NCI-H2227 (cell line): ENCODE measurements at regions not wholly inside any gene's neighbourhood (a gene's known extent, or its start where the extent isn't known, plus 50 kb on each side); places are given as distances from the start of the nearest gene placed in this dataset.
A peak's percentile ranks its signal among the peaks of the same experiment; 100 is the strongest.

Source experiments
- DNase-seq: peaks from one replicate; lab custom pipeline; 2025; ENCODE audit not compliant: unreplicated experiment; lab: John Stamatoyannopoulos, UW

DNA sequence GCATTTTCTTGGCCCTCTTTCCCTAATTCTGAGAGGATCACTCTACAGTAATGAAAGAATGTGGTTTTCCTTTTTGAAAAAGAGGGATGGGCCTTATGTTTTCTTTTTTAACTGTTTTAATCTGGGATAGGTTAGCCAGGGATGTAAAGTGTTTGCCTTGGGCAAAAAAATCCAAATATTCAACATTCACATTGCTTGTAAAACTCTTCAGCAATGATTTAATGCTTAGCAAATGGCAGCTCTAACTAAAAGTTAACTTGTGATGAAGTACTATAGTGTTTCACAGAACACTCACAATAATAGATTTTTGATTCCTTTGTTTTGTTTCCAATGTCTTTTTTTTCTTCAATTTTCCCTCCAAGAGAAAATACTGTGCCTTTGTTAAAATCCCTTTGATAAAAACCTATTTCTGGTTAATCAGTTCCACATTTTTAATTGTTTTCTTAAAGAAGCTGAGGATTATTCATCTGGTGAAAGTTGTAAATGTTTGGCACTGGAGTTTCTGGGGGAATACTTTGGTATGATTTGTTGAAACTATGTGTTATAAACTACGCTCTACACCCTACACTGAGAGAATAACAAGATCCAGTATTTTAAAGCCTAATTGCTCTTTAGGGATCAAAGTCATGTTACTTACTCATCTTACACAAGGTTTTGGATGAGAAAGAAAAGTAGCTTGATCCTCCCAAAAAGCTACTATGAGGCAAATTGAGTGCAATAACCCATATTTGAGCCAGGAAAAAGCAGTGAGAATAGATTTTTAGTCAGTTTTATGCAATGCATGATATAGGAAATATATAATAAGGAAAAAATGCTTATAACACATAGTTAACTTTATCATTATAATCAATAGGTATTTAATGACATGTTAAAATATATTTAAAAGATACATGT is 335.8 kb downstream of the EPHA7 start:
- no peak for DNase-seq

- no peak for DNase-seq
Measured at GRCh38 chr6:93081901-93082300, 337.5 kb downstream of the EPHA7 start.

DNA sequence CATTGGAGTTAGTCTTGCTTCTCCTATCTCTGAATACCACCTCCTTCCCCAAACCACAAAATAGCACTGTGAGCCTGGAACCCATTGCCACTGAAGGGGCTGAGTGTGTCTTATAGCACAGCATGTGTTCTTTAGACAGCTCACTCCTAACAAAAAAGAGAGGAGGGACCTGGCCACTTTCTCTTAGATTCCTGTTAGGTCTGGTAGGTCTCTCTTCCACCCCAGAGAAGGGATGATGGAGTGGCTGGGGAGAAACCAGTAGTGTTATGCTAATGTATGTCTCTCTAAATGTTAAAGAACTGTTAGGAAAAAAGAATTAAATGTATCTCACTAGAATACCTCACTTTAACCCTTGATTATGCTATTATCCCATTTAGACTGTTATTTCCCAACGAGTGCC is 340.3 kb downstream of the EPHA7 start:
- DNase-seq = no peak

GRCh38 chr6:93073811-93074210 is 345.5 kb downstream of the EPHA7 start:
- no peak for DNase-seq

DNA sequence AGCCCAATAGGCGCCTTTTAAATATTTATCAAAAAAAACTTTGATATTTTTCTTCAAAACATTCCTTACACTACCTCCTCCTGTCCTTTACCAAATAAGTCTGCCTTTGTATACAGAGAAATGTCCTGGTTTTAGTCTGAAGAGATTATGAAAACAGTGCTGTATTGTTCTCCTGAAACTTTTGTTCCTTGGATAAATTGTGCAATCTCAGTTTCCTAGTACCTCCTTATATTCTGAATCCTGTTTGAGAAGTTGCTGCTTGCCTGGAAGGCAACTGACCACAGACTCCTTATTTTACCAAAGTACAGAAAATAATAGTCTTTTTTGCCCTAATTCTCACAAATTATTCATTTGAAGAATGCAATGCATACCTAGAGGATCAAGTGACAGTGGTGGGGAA is 349.5 kb downstream of the EPHA7 start:
- DNase-seq = no peak

GRCh38 chr6:93059911-93060310 is 359.4 kb downstream of the EPHA7 start:
- DNase-seq = no peak

DNA sequence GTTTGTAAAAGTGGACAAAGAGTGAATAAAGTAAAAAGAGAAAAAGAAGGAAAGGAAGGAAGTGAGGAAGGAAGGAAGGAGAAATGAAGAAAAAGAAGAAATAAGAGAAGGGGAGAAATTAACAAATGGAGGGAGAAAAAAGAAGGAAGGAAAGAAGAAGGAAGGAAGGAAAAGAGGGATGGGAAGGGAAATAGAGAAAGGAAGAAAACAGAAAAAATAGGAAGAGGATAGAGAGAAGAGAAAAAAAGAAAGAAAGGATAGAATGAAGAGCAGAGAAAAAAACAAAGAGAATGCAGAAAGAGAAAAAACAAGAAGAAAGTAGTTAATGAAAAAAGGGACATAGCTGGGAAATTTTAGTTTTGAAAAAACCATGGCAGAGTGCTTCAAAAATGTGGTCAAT is 361.8 kb downstream of the EPHA7 start:
- no peak for DNase-seq

GRCh38 chr6:93048381-93048780 is 371.0 kb downstream of the EPHA7 start:
- no peak for DNase-seq

- no peak for DNase-seq
Measured at GRCh38 chr6:93047033-93047432, 372.3 kb downstream of the EPHA7 start.

- no peak for DNase-seq
Measured at GRCh38 chr6:93045156-93045555, 374.2 kb downstream of the EPHA7 start.

DNA sequence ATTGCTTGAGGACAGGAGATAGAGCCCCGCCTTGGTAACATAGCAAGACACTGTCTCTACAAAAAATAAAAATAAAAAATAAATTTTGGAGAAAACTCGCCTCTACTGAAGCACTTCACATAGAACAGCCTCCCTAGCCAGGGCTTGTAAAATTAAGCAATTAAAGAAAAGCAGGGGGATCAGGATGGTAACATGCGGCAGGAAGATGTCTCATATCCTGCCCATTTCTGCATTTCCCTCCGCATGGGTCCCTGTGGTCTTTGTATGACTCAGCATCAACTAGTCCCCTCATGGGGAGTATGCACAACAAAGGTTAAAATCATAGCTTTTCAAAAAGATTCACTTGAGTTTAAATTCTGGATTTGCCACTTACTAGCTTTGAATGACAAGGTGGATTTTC is 379.0 kb downstream of the EPHA7 start:
- no peak for DNase-seq

- no peak for DNase-seq
Measured at GRCh38 chr6:93036835-93037234, 382.5 kb downstream of the EPHA7 start.

DNA sequence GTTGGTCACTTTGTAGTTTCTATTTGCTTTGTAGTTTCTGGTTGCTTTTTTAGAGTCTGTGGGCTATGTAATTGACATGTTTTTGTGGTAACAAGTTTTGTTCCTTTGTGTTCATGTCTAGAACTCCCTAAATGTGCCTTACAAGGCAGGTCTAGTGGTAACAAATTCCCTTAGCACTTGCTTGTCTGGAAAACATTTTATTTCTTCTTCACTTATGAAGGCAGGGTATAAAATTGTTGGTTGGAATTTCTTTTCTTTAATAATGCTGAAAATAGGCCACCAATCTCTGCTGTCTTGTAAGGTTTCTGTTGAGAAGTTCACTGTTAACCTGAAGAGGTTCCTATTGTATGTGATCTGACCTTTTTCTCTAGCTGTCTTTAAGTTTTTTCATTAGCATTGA is 383.6 kb downstream of the EPHA7 start:
- DNase-seq = no peak

- peak; percentile 52 for DNase-seq
Measured at GRCh38 chr6:93021235-93021915, 398.0 kb downstream of the EPHA7 start.

DNA sequence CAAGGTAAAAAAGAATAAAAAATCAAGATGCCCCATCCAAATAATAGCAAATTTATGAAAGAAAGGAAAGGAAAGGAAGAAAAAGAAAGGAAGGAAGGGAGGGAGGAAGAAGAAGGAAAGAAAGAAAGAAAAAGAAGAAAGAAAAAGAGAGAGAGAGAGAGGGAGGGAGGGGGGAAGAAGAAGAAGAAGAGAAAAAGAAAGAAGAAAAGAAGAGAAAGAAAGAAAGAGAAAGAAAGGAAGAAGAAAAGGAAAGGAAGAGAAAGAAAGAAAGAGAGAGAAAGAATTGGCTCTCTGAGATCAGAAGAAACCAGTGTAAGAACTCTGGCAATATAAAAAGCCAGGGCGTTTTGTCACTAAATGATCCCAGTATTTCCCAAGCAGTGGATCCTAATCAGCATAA is 401.7 kb downstream of the EPHA7 start:
- no peak for DNase-seq

- no peak for DNase-seq
Measured at GRCh38 chr6:93017213-93017612, 402.1 kb downstream of the EPHA7 start.

DNA sequence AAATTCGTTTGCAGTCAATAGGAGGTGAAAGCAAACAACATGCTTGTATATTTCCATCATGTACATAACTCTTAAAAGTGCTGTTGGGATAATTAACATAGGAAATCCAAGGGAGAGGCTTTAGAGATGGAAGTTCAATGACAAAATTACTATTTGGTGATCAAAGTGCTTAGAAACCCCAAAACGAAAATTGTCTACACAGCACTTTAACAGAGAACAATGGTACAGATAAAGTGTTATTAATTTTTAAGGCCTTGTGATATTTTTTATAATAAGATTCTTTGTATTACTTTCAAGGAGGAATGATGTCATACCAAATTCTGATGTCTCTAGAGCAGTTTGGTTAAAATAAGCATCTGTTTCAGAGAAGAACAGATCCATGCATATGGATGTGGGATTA is 406.3 kb downstream of the EPHA7 start:
- DNase-seq = no peak

- DNase-seq = no peak
Measured at GRCh38 chr6:93008375-93008774, 411.0 kb downstream of the EPHA7 start.

- no peak for DNase-seq
Measured at GRCh38 chr6:92989656-92990055, 429.7 kb downstream of the EPHA7 start.

- DNase-seq = no peak
Measured at GRCh38 chr6:92979281-92979680, 440.1 kb downstream of the EPHA7 start.

- DNase-seq = no peak
Measured at GRCh38 chr6:92977018-92977417, 442.3 kb downstream of the EPHA7 start.

DNA sequence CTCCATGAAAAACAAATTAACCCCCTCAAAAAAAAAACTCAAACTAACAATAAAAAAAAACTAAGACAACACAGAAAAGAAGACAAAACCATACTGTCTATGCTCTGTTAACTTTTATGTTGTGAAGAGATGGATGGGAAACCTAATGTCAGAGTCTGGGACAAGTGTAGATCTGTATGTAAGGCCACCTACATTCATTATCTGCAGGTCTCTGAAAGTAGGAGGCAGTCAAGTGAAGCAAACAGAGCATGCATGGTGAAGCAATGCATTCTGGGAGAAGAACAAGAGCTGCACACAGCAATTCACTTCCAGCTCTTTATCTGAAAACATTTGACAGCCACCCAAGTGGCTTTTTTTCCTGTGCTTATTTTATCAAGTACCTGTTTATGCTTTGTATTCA is 452.0 kb downstream of the EPHA7 start:
- no peak for DNase-seq

DNA sequence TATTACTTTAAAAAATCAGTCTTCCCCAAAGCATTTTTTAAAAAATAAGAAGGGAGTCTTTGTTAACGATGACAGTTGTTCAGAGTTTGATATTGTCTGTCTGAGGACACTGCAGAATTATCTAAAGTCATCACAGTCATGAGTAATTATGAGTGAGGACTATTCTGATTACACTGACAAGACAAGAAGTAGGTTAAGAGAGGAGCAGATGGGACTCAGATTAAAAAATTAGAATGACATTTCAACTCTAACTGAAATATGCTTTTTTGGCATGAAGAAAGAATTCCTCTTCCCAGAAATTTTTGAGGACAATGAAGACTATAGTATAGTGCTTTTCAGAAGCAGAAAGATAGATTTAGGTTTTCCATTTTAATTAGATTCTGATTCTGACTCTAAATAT is 456.5 kb downstream of the EPHA7 start:
- no peak for DNase-seq
